Endothelial cell of umbilical vein (primary cell): ENCODE measurements at regions not wholly inside any gene's neighbourhood (a gene's known extent, or its start where the extent isn't known, plus 50 kb on each side); places are given as distances from the start of the nearest gene placed in this dataset.

Source experiments
- BruUV-seq: library from RNA; stranded (reverse); fragments of 400-500 nt; replicated peaks from 2 replicates; lab custom pipeline; 2021; lab: Mats Ljungman, UMichigan
- CTCF ChIA-PET: fragments of 300-600, 350-600 bp; sonication (Branson Sonifier 250); formaldehyde crosslinking; loops from one replicate; lab custom pipeline; 2021; ENCODE audit warnings: antibody characterized with exemption, inconsistent platforms; lab: Charles Lee
- POLR2A ChIA-PET: fragments of 300-600, 350-600 bp; sonication (Branson Sonifier 250); formaldehyde crosslinking; loops from one replicate; lab custom pipeline; 2021; ENCODE audit warnings: antibody characterized with exemption, inconsistent platforms; lab: Charles Lee
- DNase-seq: peaks from one replicate; pipeline ENCODE4 v3.0.0-alpha.2; 2011; ENCODE audit warnings: low read depth, low spot score
- FAIRE-seq: peaks from 2 replicates; lab custom pipeline; 2011; peaks lifted over from hg19 to GRCh38; lab: Jason Lieb, UNC
- H2AFZ ChIP-seq: 2 replicates; pipeline ENCODE4 v1.6.0; 2012; ENCODE audit warnings: low read depth, low read length, control low read depth, inconsistent platforms
- H3K27ac ChIP-seq: 2 replicates; pipeline ENCODE4 v1.5.1; 2011; ENCODE audit warnings: low read depth, mild to moderate bottlenecking, control low read depth, low read length, moderate library complexity; ENCODE audit not compliant: insufficient read depth
- H3K27me3 ChIP-seq, 2 experiments: 2 replicates each; pipeline versions ENCODE4 v1.6.0 to v1.6.1; 2011; ENCODE audit warnings: low read length in 2 of 2, mixed read lengths in 1 of 2; ENCODE audit not compliant: control insufficient read depth in 2 of 2, insufficient read depth in 2 of 2
- H3K36me3 ChIP-seq, 2 experiments: 2 replicates in 1 of 2; 3 replicates in 1 of 2; pipeline ENCODE4 v1.5.1; 2011; ENCODE audit warnings: low read length in 2 of 2, mild to moderate bottlenecking in 1 of 2, moderate library complexity in 1 of 2; ENCODE audit not compliant: control insufficient read depth in 2 of 2, insufficient read depth in 2 of 2; ENCODE audit errors: extremely low read depth in 1 of 2
- H3K4me1 ChIP-seq: 3 replicates; pipeline ENCODE4 v1.5.1; 2011; ENCODE audit warnings: mild to moderate bottlenecking, low read length; ENCODE audit not compliant: control insufficient read depth, insufficient read depth; ENCODE audit errors: extremely low read depth
- H3K4me2 ChIP-seq: 2 replicates; pipeline ENCODE4 v1.6.1; 2011; ENCODE audit warnings: low read length, control low read depth, mixed read lengths; ENCODE audit not compliant: insufficient read depth
- H3K4me3 ChIP-seq, 3 experiments: fragments of 200-600 bp in 1 of 3; sonication (generic), shearing (Covaris generic) in 1 of 3; replicated peaks in 1 of 3; 2 replicates each; pipeline ENCODE4 v1.5.1; 2011 to 2016; ENCODE audit warnings: control low read depth in 3 of 3, low read length in 3 of 3, mild to moderate bottlenecking in 2 of 3, inconsistent platforms in 1 of 3, low read depth in 1 of 3, moderate library complexity in 1 of 3; ENCODE audit not compliant: insufficient read depth in 1 of 3
- H3K79me2 ChIP-seq: 2 replicates; pipeline ENCODE4 v1.6.0; 2012; ENCODE audit warnings: low read length, inconsistent platforms; ENCODE audit not compliant: control insufficient read depth, insufficient read depth
- H3K9ac ChIP-seq: replicated peaks from 2 replicates; pipeline ENCODE3; 2011; ENCODE audit warnings: low read length, control low read depth; ENCODE audit not compliant: insufficient read depth; ENCODE audit errors: extremely low read depth
- H3K9me1 ChIP-seq: replicated peaks from 3 replicates; pipeline ENCODE4 v1.6.0; 2011; ENCODE audit warnings: mild to moderate bottlenecking, low read length; ENCODE audit not compliant: control insufficient read depth, insufficient read depth; ENCODE audit errors: extremely low read depth
- H3K9me3 ChIP-seq: replicated peaks from 2 replicates; pipeline ENCODE4 v1.5.1; 2012; ENCODE audit warnings: low read length, inconsistent platforms; ENCODE audit not compliant: control insufficient read depth, insufficient read depth
- H4K20me1 ChIP-seq: replicated peaks from 2 replicates; pipeline ENCODE3; 2011; ENCODE audit warnings: mild to moderate bottlenecking, low read length; ENCODE audit not compliant: control insufficient read depth, insufficient read depth; ENCODE audit errors: extremely low read depth
- EZH2 ChIP-seq: IDR thresholded peaks from 2 replicates; pipeline ENCODE4 v1.6.1; 2012; ENCODE audit warnings: borderline replicate concordance, low read depth, mild to moderate bottlenecking, moderate library complexity, low read length, inconsistent platforms; ENCODE audit not compliant: severe bottlenecking
- FOS ChIP-seq: IDR thresholded peaks from 2 replicates; pipeline ENCODE4 v1.6.1; 2011; ENCODE audit warnings: mild to moderate bottlenecking, low read length, moderate library complexity, borderline replicate concordance; ENCODE audit not compliant: insufficient read depth
- GATA2 ChIP-seq: IDR thresholded peaks from 2 replicates; pipeline ENCODE4 v1.7.0; 2011; ENCODE audit warnings: low read depth, mild to moderate bottlenecking, moderate library complexity, mixed read lengths, low read length; ENCODE audit not compliant: insufficient read length, insufficient read depth
- JUN ChIP-seq: IDR thresholded peaks from 2 replicates; pipeline ENCODE4 v1.6.1; 2011; ENCODE audit warnings: borderline replicate concordance, low read depth; ENCODE audit not compliant: insufficient read length, insufficient read depth
- MYC ChIP-seq: IDR thresholded peaks from one replicate; pipeline ENCODE4 v1.6.1; 2011; ENCODE audit warnings: mild to moderate bottlenecking, low read depth, low read length
- POLR2A ChIP-seq: IDR thresholded peaks from 2 replicates; pipeline ENCODE4 v1.6.1; 2012; ENCODE audit warnings: low read depth, mild to moderate bottlenecking, control low read depth, low read length
- POLR2AphosphoS5 ChIP-seq: IDR thresholded peaks from 2 replicates; pipeline ENCODE4 v1.6.1; 2012; ENCODE audit warnings: low read depth, mild to moderate bottlenecking, control low read depth, low read length, moderate library complexity; ENCODE audit not compliant: insufficient read depth
- dilution Hi-C: fragments of 300-500 bp; cut with MboI; formaldehyde crosslinking; loops from one replicate; pipeline ENCODE4 v1.15.0; 2019; ENCODE audit warnings: low sequenced_read_pairs; ENCODE audit not compliant: extremely low pct_ligation_motif_present
- intact Hi-C: fragments of 100-400 bp; cut with micrococcal nuclease; formaldehyde crosslinking; loops from one replicate; pipeline ENCODE4 v1.10.0; 2022
- TF ChIP-seq, protein P1 (sequence below): IDR thresholded peaks from 2 replicates; pipeline ENCODE4 v1.6.1; 2011; ENCODE audit not compliant: insufficient read depth, insufficient read length
- TF ChIP-seq, protein P2 (sequence below), 2 donors: IDR thresholded peaks; 1 replicate in 1 of 2; 2 replicates in 1 of 2; pipeline ENCODE4 v1.5.1; 2011; ENCODE audit warnings: low read length in 2 of 2, mild to moderate bottlenecking in 2 of 2, moderate library complexity in 2 of 2, control low read depth in 1 of 2, inconsistent platforms in 1 of 2, low read depth in 1 of 2; ENCODE audit not compliant: insufficient read depth in 1 of 2; ENCODE audit errors: extremely low read depth in 1 of 2

DNA sequence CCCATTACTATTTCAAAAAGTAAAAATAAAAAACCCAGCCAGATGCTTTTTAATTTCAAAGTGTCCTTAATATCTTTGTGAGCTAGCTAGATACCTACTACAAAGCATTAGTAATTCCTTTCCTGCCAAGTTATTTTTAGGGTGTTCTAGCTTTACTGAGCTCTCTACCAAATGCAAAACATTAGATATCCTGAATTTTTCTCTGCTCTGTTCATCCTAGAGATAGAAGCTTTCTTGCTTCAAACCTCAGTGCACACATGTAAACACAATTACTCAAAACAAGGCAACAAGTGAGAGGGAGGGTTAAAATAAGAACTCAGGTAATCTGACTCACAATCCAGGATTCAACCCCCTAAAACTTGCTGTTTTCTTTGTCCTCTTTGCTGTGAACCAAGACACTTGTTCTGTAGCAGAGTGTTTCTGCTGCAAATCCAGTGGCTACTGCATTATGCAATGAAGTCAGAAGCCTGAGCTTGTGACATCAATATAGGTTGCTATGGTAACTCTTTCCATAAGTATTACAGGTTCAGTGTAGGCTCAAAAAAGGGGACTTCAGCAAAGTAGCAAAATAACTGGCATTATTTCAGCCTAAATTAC is 72.6 kb upstream of the STXBP5 start:
- H3K27me3 ChIP-seq: no peaks in the 10 kb centered on the region
- no peak overlapping the region for H3K4me3 ChIP-seq
- H3K79me2 ChIP-seq: no peaks in the 10 kb centered on the region
- no peak overlapping the region for H3K9ac ChIP-seq
- H3K4me2 ChIP-seq: no peak overlapping the region
- FAIRE-seq: no peak
- no peaks in the 10 kb centered on the region for H3K36me3 ChIP-seq
- intact Hi-C loops (no loop called here), dilution Hi-C loops (no loop called here)
- no peak overlapping the region for H2AFZ ChIP-seq
- no peak for TF ChIP-seq JUN
- no peak for TF ChIP-seq MYC
- TF ChIP-seq, protein P1, sequence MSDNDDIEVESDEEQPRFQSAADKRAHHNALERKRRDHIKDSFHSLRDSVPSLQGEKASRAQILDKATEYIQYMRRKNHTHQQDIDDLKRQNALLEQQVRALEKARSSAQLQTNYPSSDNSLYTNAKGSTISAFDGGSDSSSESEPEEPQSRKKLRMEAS: no peak
- TF ChIP-seq GATA2: no peak
- TF ChIP-seq POLR2A: no peak
- TF ChIP-seq, protein P2, sequence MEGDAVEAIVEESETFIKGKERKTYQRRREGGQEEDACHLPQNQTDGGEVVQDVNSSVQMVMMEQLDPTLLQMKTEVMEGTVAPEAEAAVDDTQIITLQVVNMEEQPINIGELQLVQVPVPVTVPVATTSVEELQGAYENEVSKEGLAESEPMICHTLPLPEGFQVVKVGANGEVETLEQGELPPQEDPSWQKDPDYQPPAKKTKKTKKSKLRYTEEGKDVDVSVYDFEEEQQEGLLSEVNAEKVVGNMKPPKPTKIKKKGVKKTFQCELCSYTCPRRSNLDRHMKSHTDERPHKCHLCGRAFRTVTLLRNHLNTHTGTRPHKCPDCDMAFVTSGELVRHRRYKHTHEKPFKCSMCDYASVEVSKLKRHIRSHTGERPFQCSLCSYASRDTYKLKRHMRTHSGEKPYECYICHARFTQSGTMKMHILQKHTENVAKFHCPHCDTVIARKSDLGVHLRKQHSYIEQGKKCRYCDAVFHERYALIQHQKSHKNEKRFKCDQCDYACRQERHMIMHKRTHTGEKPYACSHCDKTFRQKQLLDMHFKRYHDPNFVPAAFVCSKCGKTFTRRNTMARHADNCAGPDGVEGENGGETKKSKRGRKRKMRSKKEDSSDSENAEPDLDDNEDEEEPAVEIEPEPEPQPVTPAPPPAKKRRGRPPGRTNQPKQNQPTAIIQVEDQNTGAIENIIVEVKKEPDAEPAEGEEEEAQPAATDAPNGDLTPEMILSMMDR (IDR thresholded peaks at IDR 0.05; ENCODE audit: extremely low read depth in 1 of 2, insufficient read depth in 1 of 2, low read depth in 1 of 2, low read length in 2 of 2): no peak
- TF ChIP-seq EZH2: no peak
- TF ChIP-seq FOS: no peak
- TF ChIP-seq POLR2AphosphoS5: no peak
- ChIA-PET CTCF (no interaction called here), POLR2A (no interaction called here)
- no peaks in the 10 kb centered on the region for H3K4me1 ChIP-seq
- no peak overlapping the region for H3K27ac ChIP-seq
- no peaks in the 10 kb centered on the region for H3K9me3 ChIP-seq
- no peak for DNase-seq
- BruUV-seq: no TSS peak
- H4K20me1 ChIP-seq: no peaks in the 10 kb centered on the region
- no peaks in the 10 kb centered on the region for H3K9me1 ChIP-seq
